GM12873 (cell line): ENCODE measurements at regions not wholly inside any gene's neighbourhood (a gene's known extent, or its start where the extent isn't known, plus 50 kb on each side); places are given as distances from the start of the nearest gene placed in this dataset.

ENCODE experiments used
- TF ChIP-seq, protein P1 (sequence below): IDR thresholded peaks from 2 replicates; pipeline ENCODE4 v1.5.1; 2012; ENCODE audit warnings: low read depth, mild to moderate bottlenecking, moderate library complexity, low read length, control low read depth; ENCODE audit not compliant: insufficient read depth; ENCODE audit errors: missing control alignments

GRCh38 chr21:15653710-15654109 is 76.1 kb upstream of the USP25 start:
- TF ChIP-seq, protein P1, sequence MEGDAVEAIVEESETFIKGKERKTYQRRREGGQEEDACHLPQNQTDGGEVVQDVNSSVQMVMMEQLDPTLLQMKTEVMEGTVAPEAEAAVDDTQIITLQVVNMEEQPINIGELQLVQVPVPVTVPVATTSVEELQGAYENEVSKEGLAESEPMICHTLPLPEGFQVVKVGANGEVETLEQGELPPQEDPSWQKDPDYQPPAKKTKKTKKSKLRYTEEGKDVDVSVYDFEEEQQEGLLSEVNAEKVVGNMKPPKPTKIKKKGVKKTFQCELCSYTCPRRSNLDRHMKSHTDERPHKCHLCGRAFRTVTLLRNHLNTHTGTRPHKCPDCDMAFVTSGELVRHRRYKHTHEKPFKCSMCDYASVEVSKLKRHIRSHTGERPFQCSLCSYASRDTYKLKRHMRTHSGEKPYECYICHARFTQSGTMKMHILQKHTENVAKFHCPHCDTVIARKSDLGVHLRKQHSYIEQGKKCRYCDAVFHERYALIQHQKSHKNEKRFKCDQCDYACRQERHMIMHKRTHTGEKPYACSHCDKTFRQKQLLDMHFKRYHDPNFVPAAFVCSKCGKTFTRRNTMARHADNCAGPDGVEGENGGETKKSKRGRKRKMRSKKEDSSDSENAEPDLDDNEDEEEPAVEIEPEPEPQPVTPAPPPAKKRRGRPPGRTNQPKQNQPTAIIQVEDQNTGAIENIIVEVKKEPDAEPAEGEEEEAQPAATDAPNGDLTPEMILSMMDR = no peak

DNA sequence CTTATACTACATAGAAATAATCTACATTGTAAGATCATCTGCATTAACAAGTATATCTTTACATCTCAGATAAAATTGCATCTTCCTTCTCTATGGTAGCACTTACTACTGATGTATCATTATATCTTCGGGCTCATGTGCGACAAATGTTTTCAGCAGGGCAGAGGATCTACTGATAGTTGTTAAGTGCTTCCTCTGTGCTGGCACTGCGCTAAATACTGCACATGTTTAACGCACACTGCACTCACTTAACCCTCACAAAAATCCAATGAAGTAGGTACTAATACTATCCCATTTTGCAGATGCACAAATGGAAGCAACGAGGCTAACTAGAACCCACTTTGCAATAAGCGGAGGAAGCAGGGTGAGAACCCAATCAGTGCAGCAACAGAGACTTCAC is 75.6 kb upstream of the USP25 start:
- TF ChIP-seq, protein P1 = no peak

DNA sequence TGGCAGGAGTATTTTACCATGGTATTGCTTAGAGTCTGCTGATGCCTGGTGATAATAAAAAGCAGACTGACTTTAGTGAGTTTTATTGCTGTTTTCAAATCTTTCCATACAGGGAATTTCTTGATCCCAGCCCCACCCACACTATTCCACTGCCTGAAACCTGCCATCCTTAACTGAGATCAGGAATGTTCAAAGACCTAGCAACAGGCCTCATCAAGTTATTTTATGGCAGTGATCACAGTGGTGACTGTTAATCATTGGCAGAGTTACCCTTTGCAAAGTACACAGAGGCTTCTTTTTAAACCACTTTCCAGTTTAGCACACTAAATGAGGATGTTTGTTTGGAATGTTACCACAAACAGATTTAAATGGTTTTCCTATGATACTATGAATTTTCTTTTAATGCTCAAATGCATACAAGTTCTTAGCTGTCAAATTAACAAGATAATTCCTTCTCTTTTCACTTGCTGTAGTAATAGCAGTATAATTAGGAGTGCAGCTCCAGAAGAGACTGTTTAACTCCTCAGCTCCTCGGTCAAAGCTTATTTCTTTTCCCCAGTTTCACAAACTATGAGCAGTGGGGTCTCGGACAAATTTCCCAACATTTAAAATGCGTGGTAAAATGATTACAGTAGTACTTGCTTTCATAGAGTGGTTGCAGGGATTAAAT is 69.9 kb upstream of the USP25 start:
- TF ChIP-seq, protein P1 = no peak

DNA sequence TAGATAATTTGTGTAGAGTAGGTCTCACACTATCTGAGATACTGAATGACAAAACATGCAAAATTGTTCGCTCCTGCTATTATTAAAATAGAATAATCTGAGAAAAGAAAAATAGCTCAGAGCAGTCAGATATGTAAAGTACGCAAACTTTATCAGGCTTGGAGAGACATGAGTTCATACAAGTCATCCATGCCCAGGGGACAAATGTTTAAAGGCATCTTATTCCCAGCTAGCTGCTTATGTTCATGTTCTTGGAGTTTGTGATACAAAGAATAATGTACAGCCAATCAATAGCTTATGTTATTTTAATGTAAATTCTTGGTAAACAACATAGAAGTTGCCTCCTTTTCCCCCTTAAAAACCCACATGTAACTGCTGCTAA is 69.4 kb upstream of the USP25 start:
- TF ChIP-seq, protein P1 = no peak

DNA sequence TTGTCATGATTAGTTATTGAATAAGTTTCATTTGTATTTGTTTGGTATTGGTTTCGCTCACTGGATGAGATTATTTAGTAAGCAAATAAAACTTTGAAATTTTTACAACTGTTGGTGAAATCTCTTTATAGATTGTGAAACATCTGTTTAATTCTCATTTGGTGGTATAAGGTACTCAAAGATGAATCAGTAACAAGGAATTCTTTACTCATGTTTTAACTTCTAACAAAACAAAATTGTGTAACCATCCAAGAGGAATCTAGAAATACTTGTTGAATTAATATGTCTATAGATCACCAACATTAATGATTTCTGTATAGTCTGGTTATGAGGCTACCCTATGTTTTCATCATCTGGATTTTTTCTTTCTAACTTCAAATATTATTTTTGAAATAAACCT is 62.8 kb upstream of the USP25 start:
- TF ChIP-seq, protein P1 = no peak

- TF ChIP-seq, protein P1 = no peak
These were observed 62.0 kb upstream of the USP25 start for GRCh38 chr21:15667819-15668218.

GRCh38 chr21:15669247-15669646 is 60.5 kb upstream of the USP25 start:
- TF ChIP-seq, protein P1 = no peak
